HG03565 (cell line): ENCODE measurements at regions not wholly inside any gene's neighbourhood (a gene's known extent, or its start where the extent isn't known, plus 50 kb on each side); places are given as distances from the start of the nearest gene placed in this dataset.

Experiments
- ATAC-seq: cut with Tn5 transposase; IDR thresholded peaks from one replicate; pipeline ENCODE4 v1.9.1; 2021; ENCODE audit warnings: mild to moderate bottlenecking, moderate library complexity; ENCODE audit not compliant: unreplicated experiment

DNA sequence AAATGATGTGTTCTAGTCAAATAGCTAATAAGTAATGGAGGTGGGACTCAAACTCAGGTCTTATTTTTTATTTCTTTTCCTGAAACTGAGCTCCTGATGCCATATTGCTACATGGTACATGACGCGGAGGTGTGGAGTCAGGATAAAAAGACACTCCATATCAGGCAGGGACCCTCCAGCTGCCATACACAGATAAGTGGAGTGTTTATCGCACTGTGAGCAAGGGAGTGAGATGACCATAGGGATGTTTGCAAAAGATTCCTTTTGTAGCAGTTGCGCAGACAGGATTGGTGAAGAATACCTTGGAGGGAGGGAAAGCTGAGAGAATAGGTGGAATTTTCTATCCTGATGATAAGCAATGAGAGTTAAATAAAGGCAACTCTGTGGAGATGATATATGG lies 657.2 kb downstream of the RNF144A start:
- ATAC-seq: no peak

- ATAC-seq: no peak
Observed at GRCh38 chr2:7577769-7578168, 660.6 kb downstream of the RNF144A start.

GRCh38 chr2:7584017-7584416 lies 666.8 kb downstream of the RNF144A start:
- ATAC-seq: no peak

- ATAC-seq: no peak
Observed at GRCh38 chr2:7586898-7587297, 669.7 kb downstream of the RNF144A start.

DNA sequence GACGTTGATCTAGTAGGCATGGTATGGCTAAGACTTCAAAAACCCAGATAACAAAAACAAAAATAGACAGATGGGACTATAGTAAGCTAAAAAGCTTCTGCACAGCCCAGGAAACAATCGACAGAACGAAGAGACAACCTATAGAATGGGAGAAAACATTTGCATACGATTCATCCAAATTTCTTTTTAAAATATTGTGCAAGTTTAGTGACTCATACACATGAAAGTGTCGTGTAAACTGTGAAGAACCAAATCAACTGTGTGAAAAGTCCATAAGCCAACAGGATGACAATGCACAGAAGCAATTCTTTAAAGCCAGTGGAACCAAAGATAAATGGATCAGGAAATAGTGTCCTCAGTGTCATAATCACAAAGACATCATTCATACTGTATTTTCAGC lies 671.1 kb downstream of the RNF144A start:
- no peak for ATAC-seq

GRCh38 chr2:7592618-7593140 lies 675.5 kb downstream of the RNF144A start:
- ATAC-seq: no peak

- ATAC-seq: no peak
Observed at GRCh38 chr2:7593360-7593759, 676.1 kb downstream of the RNF144A start.

GRCh38 chr2:7594211-7594610 lies 677.0 kb downstream of the RNF144A start:
- no peak for ATAC-seq

- ATAC-seq: no peak
Observed at GRCh38 chr2:7595206-7595605, 678.0 kb downstream of the RNF144A start.

DNA sequence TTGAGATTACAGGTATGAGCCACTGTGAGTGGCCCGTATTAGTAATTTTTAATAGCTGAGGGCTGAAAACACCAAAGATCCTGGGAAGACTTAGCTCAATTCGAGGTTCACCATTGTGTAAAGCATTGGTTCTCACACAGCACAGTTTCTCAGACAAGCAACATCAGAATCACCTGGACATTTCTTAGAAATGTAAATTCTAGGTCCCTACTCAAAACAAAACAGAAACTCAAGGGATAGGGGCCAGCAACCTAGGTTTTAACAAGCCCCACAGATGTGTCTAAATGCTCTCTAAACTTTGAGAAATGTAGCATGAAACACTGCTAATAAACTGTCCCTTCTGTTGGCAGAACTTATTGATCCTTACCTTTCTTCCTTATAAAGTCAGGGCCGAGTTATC lies 681.2 kb downstream of the RNF144A start:
- no peak for ATAC-seq

GRCh38 chr2:7599462-7600258 lies 682.4 kb downstream of the RNF144A start:
- no peak for ATAC-seq

GRCh38 chr2:7601990-7602389 lies 684.8 kb downstream of the RNF144A start:
- ATAC-seq: no peak

DNA sequence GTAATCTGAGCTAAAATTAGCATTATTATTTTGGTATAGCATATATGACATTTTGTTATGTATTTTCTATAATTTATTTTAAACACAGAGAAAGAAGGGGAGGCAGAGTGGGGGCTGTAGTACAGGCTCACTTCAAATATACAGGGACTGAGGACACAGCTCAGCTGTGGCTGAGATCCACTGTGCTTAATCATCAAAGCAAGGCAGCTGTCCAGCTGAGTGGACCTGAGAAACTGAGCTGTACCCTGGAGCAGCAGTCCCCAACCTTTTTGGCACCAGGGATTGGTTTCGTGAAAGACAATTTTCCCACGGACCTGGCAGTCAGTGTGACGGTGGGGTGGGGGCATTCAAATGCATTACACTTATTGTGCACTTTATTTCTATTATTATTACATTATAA lies 687.2 kb downstream of the RNF144A start:
- ATAC-seq: no peak

GRCh38 chr2:7607441-7608173 lies 690.4 kb downstream of the RNF144A start:
- no peak for ATAC-seq

GRCh38 chr2:7609556-7609955 lies 692.3 kb downstream of the RNF144A start:
- no peak for ATAC-seq

DNA sequence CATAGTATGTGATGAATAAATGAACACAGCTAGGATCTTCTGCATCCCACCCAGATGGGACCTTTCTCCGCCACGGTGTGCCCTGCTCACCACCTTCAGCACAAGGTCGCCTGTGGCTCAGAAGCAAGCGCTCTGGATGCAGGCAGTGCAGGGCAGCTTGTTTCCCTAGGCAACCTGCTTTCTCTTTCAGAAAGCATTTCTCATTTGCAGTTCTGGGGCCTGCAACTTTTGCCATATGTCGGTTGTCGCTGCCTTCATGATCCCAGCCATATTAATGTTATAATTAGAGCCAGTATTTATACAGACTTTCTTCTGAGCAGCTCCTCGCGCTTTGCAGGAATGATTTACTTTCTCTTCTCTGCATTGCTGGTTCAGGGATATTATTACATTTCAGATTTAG lies 692.8 kb downstream of the RNF144A start:
- ATAC-seq: no peak

- ATAC-seq: no peak
Observed at GRCh38 chr2:7611750-7612149, 694.5 kb downstream of the RNF144A start.

GRCh38 chr2:7612969-7613368 lies 695.8 kb downstream of the RNF144A start:
- ATAC-seq: no peak

DNA sequence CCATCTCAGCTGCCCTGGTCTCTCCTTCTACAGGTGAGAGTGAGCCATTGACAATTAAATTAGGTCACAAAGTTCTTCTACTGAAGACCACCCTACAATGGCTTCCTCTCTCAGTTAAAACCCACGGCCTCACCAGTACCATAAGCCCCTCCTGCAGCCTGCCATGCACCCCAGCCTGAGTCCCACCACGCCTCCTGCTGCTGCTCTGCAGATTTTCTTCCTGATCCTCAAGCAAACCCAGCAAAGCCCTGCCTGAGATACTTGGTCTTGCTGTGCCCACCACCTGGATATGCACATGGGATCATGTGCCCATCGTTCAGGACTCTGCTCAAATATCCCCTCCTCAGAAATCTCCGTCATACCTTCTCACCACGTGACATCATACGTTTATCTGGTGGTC lies 696.6 kb downstream of the RNF144A start:
- no peak for ATAC-seq

GRCh38 chr2:7618031-7618430 lies 700.8 kb downstream of the RNF144A start:
- no peak for ATAC-seq

GRCh38 chr2:7619203-7619970 lies 702.2 kb downstream of the RNF144A start:
- no peak for ATAC-seq
